ENCODE measurements at regions not wholly inside any gene's neighbourhood (a gene's known extent, or its start where the extent isn't known, plus 50 kb on each side); places are given as distances from the start of the nearest gene placed in this dataset.

- Histone ChIP-seq H3K4me3 (ENCODE audit: insufficient read length, low read depth) (no peak overlapping the region), H3K9me3 (ENCODE audit: insufficient read depth, low read length) (no peaks in the 10 kb centered on the region), H3K4me1 (ENCODE audit: insufficient read depth, insufficient read length) (no peaks in the 10 kb centered on the region), H3K27me3 (ENCODE audit: insufficient read depth, insufficient read length) (no peaks in the 10 kb centered on the region), H3K9ac (ENCODE audit: insufficient read length, low read depth) (no peak overlapping the region), H3K36me3 (ENCODE audit: insufficient read depth, insufficient read length, low read length) (no peaks in the 10 kb centered on the region)
- DNase-seq (ENCODE audit: low read depth, low spot score): no peak
- TF ChIP-seq SUZ12 (IDR thresholded peaks at IDR 0.05; ENCODE audit: extremely low read depth, insufficient read depth, insufficient read length) (no peak), YY1 (IDR thresholded peaks at IDR 0.05; ENCODE audit: insufficient read depth, insufficient read length) (no peak), ZNF274 (IDR thresholded peaks at IDR 0.05; ENCODE audit: low read depth, low read length) (no peak)
These were observed 188.7 kb upstream of the SALL3 start for GRCh38 chr18:78790960-78791359.

DNA sequence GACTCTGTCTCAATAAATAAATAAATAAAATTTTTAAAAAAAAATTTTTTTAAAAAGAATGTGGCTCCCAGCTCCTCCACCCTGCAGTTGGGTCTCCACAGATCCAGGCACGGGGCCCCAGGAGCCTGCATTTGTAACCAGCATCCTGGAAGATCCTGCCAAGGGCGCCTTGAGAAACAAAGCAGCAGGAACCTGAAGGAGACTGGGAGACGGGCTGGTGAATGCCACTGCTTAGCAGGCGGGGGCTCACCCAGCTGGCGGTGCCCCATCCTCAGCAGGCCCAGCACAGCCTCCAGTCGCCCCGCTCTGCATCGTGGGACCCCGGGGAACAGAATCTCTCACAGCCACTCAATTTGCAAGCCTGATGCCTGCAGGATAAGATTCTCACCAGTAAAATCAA, 187.5 kb upstream of the SALL3 start:
- Histone ChIP-seq H3K4me3 (ENCODE audit: insufficient read length, low read depth) (no peak overlapping the region), H3K9me3 (ENCODE audit: insufficient read depth, low read length) (no peaks in the 10 kb centered on the region), H3K27me3 (ENCODE audit: insufficient read depth, insufficient read length) (no peaks in the 10 kb centered on the region), H3K36me3 (ENCODE audit: insufficient read depth, insufficient read length, low read length) (no peaks in the 10 kb centered on the region), H3K4me1 (ENCODE audit: insufficient read depth, insufficient read length) (no peaks in the 10 kb centered on the region), H3K9ac (ENCODE audit: insufficient read length, low read depth) (no peak overlapping the region)
- no peak for DNase-seq (ENCODE audit: low read depth, low spot score)
- no peak for TF ChIP-seq YY1 (IDR thresholded peaks at IDR 0.05; ENCODE audit: insufficient read depth, insufficient read length)

DNA sequence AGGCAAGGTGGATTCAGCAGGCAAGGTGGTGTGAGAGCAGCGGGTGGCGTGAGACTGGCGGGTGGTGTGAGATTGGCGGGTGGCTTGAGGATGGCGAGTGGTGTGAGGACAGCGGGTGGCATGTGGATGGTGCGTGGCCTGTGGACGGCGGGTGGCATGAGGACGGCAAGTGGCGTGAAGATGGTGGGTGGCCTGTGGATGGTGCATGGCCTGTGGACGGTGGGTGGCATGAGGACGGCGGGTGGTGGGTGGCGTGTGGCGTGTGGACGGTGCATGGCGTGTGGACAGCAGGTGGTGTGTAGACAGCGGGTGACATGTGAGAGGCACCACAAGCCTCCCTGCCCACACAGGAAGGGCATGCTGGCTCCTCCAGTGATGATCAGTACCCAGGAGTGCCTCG, 186.9 kb upstream of the SALL3 start:
- Histone ChIP-seq H3K4me1 (ENCODE audit: insufficient read depth, insufficient read length) (no peaks in the 10 kb centered on the region), H3K9me3 (ENCODE audit: insufficient read depth, low read length) (no peaks in the 10 kb centered on the region), H3K36me3 (ENCODE audit: insufficient read depth, insufficient read length, low read length) (no peaks in the 10 kb centered on the region), H3K9ac (ENCODE audit: insufficient read length, low read depth) (no peak overlapping the region), H3K4me3 (ENCODE audit: insufficient read length, low read depth) (no peak overlapping the region), H3K27me3 (ENCODE audit: insufficient read depth, insufficient read length) (no peaks in the 10 kb centered on the region)
- DNase-seq (ENCODE audit: low read depth, low spot score): no peak
- TF ChIP-seq YY1 (IDR thresholded peaks at IDR 0.05; ENCODE audit: insufficient read depth, insufficient read length) (no peak), ZNF274 (IDR thresholded peaks at IDR 0.05; ENCODE audit: low read depth, low read length) (no peak), SUZ12 (IDR thresholded peaks at IDR 0.05; ENCODE audit: extremely low read depth, insufficient read depth, insufficient read length) (no peak)

DNA sequence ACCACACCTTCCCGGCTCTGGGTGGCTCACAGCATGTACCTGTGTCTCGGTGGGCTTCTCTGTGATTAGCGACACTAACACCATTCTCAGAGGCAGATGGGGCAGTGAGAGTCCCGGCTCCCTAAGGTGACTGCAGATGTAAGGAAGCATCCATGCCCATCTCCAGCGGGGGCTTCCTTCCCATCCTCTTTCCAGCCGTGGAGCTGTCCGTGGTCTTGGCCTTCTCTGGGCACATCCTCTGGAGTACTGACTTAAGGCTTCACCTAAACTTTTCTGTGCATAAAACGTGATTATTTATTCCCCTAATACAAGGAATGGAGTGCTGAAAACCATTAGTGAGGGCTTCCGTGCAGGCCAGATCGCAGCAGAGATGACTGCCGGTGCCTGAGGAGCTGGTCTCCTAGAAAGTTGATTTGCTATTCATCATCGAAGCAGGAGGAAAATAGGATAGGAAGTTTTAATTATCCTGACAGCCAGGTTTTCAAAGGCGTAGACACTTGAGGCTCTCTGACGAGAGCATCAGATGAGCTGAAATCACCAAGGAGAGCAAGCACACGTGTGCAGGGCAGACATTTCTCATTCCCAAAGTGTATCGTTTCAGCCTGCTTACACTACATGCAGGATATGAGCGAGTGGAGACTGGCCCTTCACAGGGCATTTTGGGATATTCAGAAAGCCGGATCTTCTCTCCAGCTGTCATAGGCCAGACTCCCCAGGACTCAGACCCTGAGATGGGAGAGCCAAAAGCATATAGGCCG, 186.1 kb upstream of the SALL3 start:
- Histone ChIP-seq H3K36me3 (ENCODE audit: insufficient read depth, insufficient read length, low read length) (no peaks in the 10 kb centered on the region), H3K4me1 (ENCODE audit: insufficient read depth, insufficient read length) (no peaks in the 10 kb centered on the region), H3K9me3 (ENCODE audit: insufficient read depth, low read length) (no peaks in the 10 kb centered on the region), H3K4me3 (ENCODE audit: insufficient read length, low read depth) (no peak overlapping the region), H3K27me3 (ENCODE audit: insufficient read depth, insufficient read length) (no peaks in the 10 kb centered on the region), H3K9ac (ENCODE audit: insufficient read length, low read depth) (no peak overlapping the region)
- no peak for DNase-seq (ENCODE audit: low read depth, low spot score)
- no peak for TF ChIP-seq SUZ12 (IDR thresholded peaks at IDR 0.05; ENCODE audit: extremely low read depth, insufficient read depth, insufficient read length)
- no peak for TF ChIP-seq ZNF274 (IDR thresholded peaks at IDR 0.05; ENCODE audit: low read depth, low read length)
- no peak for TF ChIP-seq YY1 (IDR thresholded peaks at IDR 0.05; ENCODE audit: insufficient read depth, insufficient read length)

DNA sequence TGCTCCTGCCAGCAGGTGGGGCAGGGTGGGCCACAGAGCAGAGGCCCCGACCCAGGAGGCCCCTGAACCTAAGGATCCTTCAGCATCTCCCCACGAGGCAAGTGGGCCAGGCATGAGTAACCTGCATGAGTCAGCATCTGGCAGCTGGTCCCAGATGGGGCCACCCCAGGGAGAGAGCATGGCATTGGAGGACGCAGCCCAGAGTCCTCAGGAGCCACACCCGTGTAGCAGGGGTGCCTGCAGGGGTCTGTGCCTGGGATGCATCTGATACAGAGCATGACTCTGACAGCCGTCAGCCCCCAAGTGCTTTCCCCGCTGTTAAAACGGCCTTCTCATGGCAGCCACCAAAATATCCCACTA, 185.6 kb upstream of the SALL3 start:
- H3K27me3 ChIP-seq (ENCODE audit: insufficient read depth, insufficient read length): no peaks in the 10 kb centered on the region
- H3K4me3 ChIP-seq (ENCODE audit: insufficient read length, low read depth): no peak overlapping the region
- H3K9me3 ChIP-seq (ENCODE audit: insufficient read depth, low read length): no peaks in the 10 kb centered on the region
- no peak for TF ChIP-seq ZNF274 (IDR thresholded peaks at IDR 0.05; ENCODE audit: low read depth, low read length)
- TF ChIP-seq SUZ12 (IDR thresholded peaks at IDR 0.05; ENCODE audit: extremely low read depth, insufficient read depth, insufficient read length): no peak
- no peak for TF ChIP-seq YY1 (IDR thresholded peaks at IDR 0.05; ENCODE audit: insufficient read depth, insufficient read length)
- no peak overlapping the region for H3K9ac ChIP-seq (ENCODE audit: insufficient read length, low read depth)
- no peaks in the 10 kb centered on the region for H3K36me3 ChIP-seq (ENCODE audit: insufficient read depth, insufficient read length, low read length)
- DNase-seq (ENCODE audit: low read depth, low spot score): no peak
- H3K4me1 ChIP-seq (ENCODE audit: insufficient read depth, insufficient read length): no peaks in the 10 kb centered on the region

DNA sequence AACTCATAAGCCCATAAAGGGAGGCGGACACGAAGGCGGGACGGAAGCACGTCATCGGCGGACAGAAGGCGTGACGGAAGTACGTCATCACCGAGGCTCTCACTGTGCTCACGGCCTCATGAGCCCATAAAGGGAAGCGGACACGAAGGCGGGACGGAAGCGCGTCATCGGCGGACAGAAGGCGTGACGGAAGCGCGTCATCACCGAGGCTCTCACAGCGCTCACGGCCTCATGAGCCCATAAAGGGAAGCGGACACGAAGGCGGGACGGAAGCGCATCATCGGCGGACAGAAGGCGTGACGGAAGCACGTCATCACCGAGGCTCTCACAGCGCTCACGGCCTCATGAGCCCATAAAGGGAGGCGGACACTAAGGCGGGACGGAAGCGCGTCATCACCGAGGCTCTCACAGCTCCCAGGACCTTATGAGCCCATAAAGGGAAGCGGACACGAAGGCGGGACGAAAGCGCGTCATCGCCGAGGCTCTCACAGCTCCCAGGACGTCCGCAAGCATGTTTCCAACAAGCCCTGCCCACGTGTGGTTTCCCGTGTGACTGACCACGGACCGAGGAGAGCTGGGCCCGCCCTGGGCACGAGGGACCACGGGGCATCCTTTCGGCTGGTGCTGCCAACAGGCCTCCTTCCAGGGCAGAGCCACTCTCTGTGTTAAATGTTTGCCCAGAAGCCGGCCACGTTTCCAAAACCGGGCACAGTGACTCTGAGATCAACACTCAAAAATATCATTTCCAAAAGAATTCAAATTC, 182.7 kb upstream of the SALL3 start:
- Histone ChIP-seq H3K9ac (ENCODE audit: insufficient read length, low read depth) (no peak overlapping the region), H3K4me3 (ENCODE audit: insufficient read length, low read depth) (no peak overlapping the region), H3K27me3 (ENCODE audit: insufficient read depth, insufficient read length) (no peaks in the 10 kb centered on the region), H3K4me1 (ENCODE audit: insufficient read depth, insufficient read length) (no peaks in the 10 kb centered on the region), H3K36me3 (ENCODE audit: insufficient read depth, insufficient read length, low read length) (no peaks in the 10 kb centered on the region), H3K9me3 (ENCODE audit: insufficient read depth, low read length) (no peaks in the 10 kb centered on the region)
- TF ChIP-seq ZNF274 (IDR thresholded peaks at IDR 0.05; ENCODE audit: low read depth, low read length): no peak
- TF ChIP-seq SUZ12 (IDR thresholded peaks at IDR 0.05; ENCODE audit: extremely low read depth, insufficient read depth, insufficient read length): no peak
- no peak for TF ChIP-seq YY1 (IDR thresholded peaks at IDR 0.05; ENCODE audit: insufficient read depth, insufficient read length)
- no peak for DNase-seq (ENCODE audit: low read depth, low spot score)

GRCh38 chr18:78797499-78797898, 182.1 kb upstream of the SALL3 start:
- Histone ChIP-seq H3K36me3 (ENCODE audit: insufficient read depth, insufficient read length, low read length) (no peaks in the 10 kb centered on the region), H3K4me1 (ENCODE audit: insufficient read depth, insufficient read length) (no peaks in the 10 kb centered on the region), H3K27me3 (ENCODE audit: insufficient read depth, insufficient read length) (no peaks in the 10 kb centered on the region), H3K9ac (ENCODE audit: insufficient read length, low read depth) (no peak overlapping the region), H3K4me3 (ENCODE audit: insufficient read length, low read depth) (no peak overlapping the region), H3K9me3 (ENCODE audit: insufficient read depth, low read length) (no peaks in the 10 kb centered on the region)
- no peak for DNase-seq (ENCODE audit: low read depth, low spot score)
- TF ChIP-seq ZNF274 (IDR thresholded peaks at IDR 0.05; ENCODE audit: low read depth, low read length) (no peak), SUZ12 (IDR thresholded peaks at IDR 0.05; ENCODE audit: extremely low read depth, insufficient read depth, insufficient read length) (no peak), YY1 (IDR thresholded peaks at IDR 0.05; ENCODE audit: insufficient read depth, insufficient read length) (no peak)
